H9 (cell line): ENCODE measurements at regions not wholly inside any gene's neighbourhood (a gene's known extent, or its start where the extent isn't known, plus 50 kb on each side); places are given as distances from the start of the nearest gene placed in this dataset.

Experiments
- DNase-seq: peaks from one replicate; pipeline ENCODE4 v3.0.0-alpha.2; 2017
- H2AFZ ChIP-seq: one replicate; pipeline ENCODE4 v1.6.1; 2013; ENCODE audit warnings: mild to moderate bottlenecking, low read length, control low read depth, moderate library complexity
- H2AK5ac ChIP-seq: 2 replicates; pipeline ENCODE4 v1.6.1; 2013; ENCODE audit warnings: low read length, control low read depth, mixed read lengths; ENCODE audit not compliant: insufficient read length
- H2BK120ac ChIP-seq: one replicate; pipeline ENCODE4 v1.6.1; 2013; ENCODE audit warnings: low read depth, mild to moderate bottlenecking, low read length, control low read depth, inconsistent platforms; ENCODE audit not compliant: poor library complexity, severe bottlenecking
- H2BK12ac ChIP-seq: 2 replicates; pipeline ENCODE4 v1.6.1; 2013; ENCODE audit warnings: low read length, control low read depth, mixed read lengths, low read depth; ENCODE audit not compliant: insufficient read length
- H2BK15ac ChIP-seq: 2 replicates; pipeline ENCODE4 v1.6.1; 2013; ENCODE audit warnings: low read depth, low read length, control low read depth
- H2BK20ac ChIP-seq: one replicate; pipeline ENCODE4 v1.6.1; 2013; ENCODE audit warnings: low read depth, mild to moderate bottlenecking, low read length, control low read depth, inconsistent platforms; ENCODE audit not compliant: poor library complexity, severe bottlenecking
- H2BK5ac ChIP-seq: 2 replicates; pipeline ENCODE4 v1.6.1; 2013; ENCODE audit warnings: low read length, control low read depth, mixed read lengths; ENCODE audit not compliant: insufficient read length
- H3K14ac ChIP-seq: 2 replicates; pipeline ENCODE4 v1.6.1; 2013; ENCODE audit warnings: low read length, control low read depth; ENCODE audit not compliant: insufficient read depth
- H3K18ac ChIP-seq: 2 replicates; pipeline ENCODE4 v1.6.1; 2013; ENCODE audit warnings: low read depth, mild to moderate bottlenecking, mixed read lengths, low read length, control low read depth; ENCODE audit not compliant: insufficient read length
- H3K23ac ChIP-seq: 2 replicates; pipeline ENCODE4 v1.6.1; 2013; ENCODE audit warnings: low read length, control low read depth, mixed read lengths, low read depth; ENCODE audit not compliant: insufficient read length
- H3K23me2 ChIP-seq: 2 replicates; pipeline ENCODE4 v1.6.1; 2013; ENCODE audit warnings: low read depth, mild to moderate bottlenecking, mixed read lengths, low read length, control low read depth; ENCODE audit not compliant: insufficient read length, poor library complexity, severe bottlenecking
- H3K27ac ChIP-seq: 2 replicates; pipeline ENCODE4 v1.5.1; 2013; ENCODE audit warnings: low read length, control low read depth, mixed read lengths, low read depth; ENCODE audit not compliant: insufficient read length
- H3K27me3 ChIP-seq: 2 replicates; pipeline ENCODE4 v1.6.1; 2013; ENCODE audit warnings: low read length, control low read depth, inconsistent platforms; ENCODE audit not compliant: insufficient read depth
- H3K4ac ChIP-seq: 2 replicates; pipeline ENCODE4 v1.6.1; 2013; ENCODE audit warnings: low read depth, mild to moderate bottlenecking, control low read depth, inconsistent platforms, low read length, moderate library complexity
- H3K4me1 ChIP-seq: 2 replicates; pipeline ENCODE4 v1.6.1; 2013; ENCODE audit warnings: low read length, control low read depth, inconsistent platforms; ENCODE audit not compliant: insufficient read depth
- H3K4me2 ChIP-seq: 2 replicates; pipeline ENCODE4 v1.6.1; 2013; ENCODE audit warnings: low read length, control low read depth, mixed read lengths; ENCODE audit not compliant: insufficient read length, insufficient read depth
- H3K56ac ChIP-seq: 2 replicates; pipeline ENCODE4 v1.6.1; 2013; ENCODE audit warnings: low read depth, mild to moderate bottlenecking, mixed read lengths, low read length, control low read depth; ENCODE audit not compliant: insufficient read length
- H3K79me1 ChIP-seq: 2 replicates; pipeline ENCODE4 v1.6.1; 2013; ENCODE audit warnings: low read depth, mild to moderate bottlenecking, moderate library complexity, low read length, control low read depth, inconsistent platforms; ENCODE audit not compliant: insufficient read depth, poor library complexity, severe bottlenecking
- H3K79me2 ChIP-seq: 2 replicates; pipeline ENCODE4 v1.6.1; 2013; ENCODE audit warnings: low read length, control low read depth, inconsistent platforms; ENCODE audit not compliant: insufficient read depth
- H3K9ac ChIP-seq: 2 replicates; pipeline ENCODE4 v1.6.1; 2013; ENCODE audit warnings: low read length, control low read depth, mixed read lengths; ENCODE audit not compliant: insufficient read length; ENCODE audit errors: extremely low read depth
- H3K9me3 ChIP-seq: one replicate; pipeline ENCODE4 v1.6.1; 2013; ENCODE audit warnings: low read depth, low read length, inconsistent platforms; ENCODE audit not compliant: control insufficient read depth
- H3T11ph ChIP-seq: one replicate; pipeline ENCODE4 v1.6.1; 2013; ENCODE audit warnings: mild to moderate bottlenecking, low read length, control low read depth, inconsistent platforms
- H4K20me1 ChIP-seq: one replicate; pipeline ENCODE4 v1.6.1; 2013; ENCODE audit not compliant: control insufficient read depth, insufficient read length, insufficient read depth
- H4K5ac ChIP-seq: 2 replicates; pipeline ENCODE4 v1.6.1; 2013; ENCODE audit warnings: low read depth, mild to moderate bottlenecking, mixed read lengths, low read length, control low read depth; ENCODE audit not compliant: insufficient read length
- H4K8ac ChIP-seq: replicated peaks from 2 replicates; pipeline ENCODE4 v1.6.1; 2013; ENCODE audit warnings: low read length, control low read depth, mixed read lengths, low read depth; ENCODE audit not compliant: insufficient read length
- H4K91ac ChIP-seq: 2 replicates; pipeline ENCODE4 v1.6.1; 2013; ENCODE audit warnings: low read depth, mild to moderate bottlenecking, moderate library complexity, mixed read lengths, low read length, control low read depth; ENCODE audit not compliant: insufficient read length
- H3K27ac Mint-ChIP-seq, 3 experiments: 2 replicates in 2 of 3; 3 replicates in 1 of 3; pipeline ENCODE4 v1.8.0; 2020 to 2021; ENCODE audit warnings: mixed read lengths in 3 of 3, mild to moderate bottlenecking in 1 of 3, moderate library complexity in 1 of 3
- H3K27me3 Mint-ChIP-seq: 2 replicates; pipeline ENCODE4 v1.8.0; 2021; ENCODE audit warnings: low read depth, mild to moderate bottlenecking, moderate library complexity, mixed read lengths
- H3K36me3 Mint-ChIP-seq, 3 experiments: 2 replicates in 2 of 3; 3 replicates in 1 of 3; pipeline ENCODE4 v1.8.0; 2020 to 2021; ENCODE audit warnings: low read depth in 3 of 3, mixed read lengths in 3 of 3; ENCODE audit not compliant: insufficient read depth in 1 of 3
- H3K4me1 Mint-ChIP-seq, 2 experiments: 2 replicates each; pipeline ENCODE4 v1.8.0; 2020; ENCODE audit warnings: mixed read lengths in 2 of 2
- H3K4me3 Mint-ChIP-seq, 2 experiments: 2 replicates in 1 of 2; 3 replicates in 1 of 2; pipeline ENCODE4 v1.8.0; 2020 to 2021; ENCODE audit warnings: mild to moderate bottlenecking in 2 of 2, mixed read lengths in 2 of 2, moderate library complexity in 1 of 2
- H3K9me3 Mint-ChIP-seq, 2 experiments: 2 replicates in 1 of 2; 3 replicates in 1 of 2; pipeline ENCODE4 v1.8.0; 2020; ENCODE audit warnings: mild to moderate bottlenecking in 2 of 2, mixed read lengths in 2 of 2, moderate library complexity in 1 of 2
- WGBS: extraction: QIAGEN DNeasy Blood & Tissue Kit; methylation state at CpG from one replicate; pipeline ENCODE4 v1.1.7; 2013; ENCODE audit warnings: missing lambda C conversion rate, low lambda C conversion rate, mixed read lengths; ENCODE audit not compliant: insufficient read length; ENCODE audit errors: extremely low coverage; 5-methylcytosine and 5-hydroxymethylcytosine counted together
- TF ChIP-seq, protein P1 (sequence below): fragments of 200-600 bp; sonication (generic); conservative IDR thresholded peaks from 3 replicates; pipeline ENCODE4 v1.8.0; 2021; ENCODE audit warnings: antibody characterized with exemption, mild to moderate bottlenecking

DNA sequence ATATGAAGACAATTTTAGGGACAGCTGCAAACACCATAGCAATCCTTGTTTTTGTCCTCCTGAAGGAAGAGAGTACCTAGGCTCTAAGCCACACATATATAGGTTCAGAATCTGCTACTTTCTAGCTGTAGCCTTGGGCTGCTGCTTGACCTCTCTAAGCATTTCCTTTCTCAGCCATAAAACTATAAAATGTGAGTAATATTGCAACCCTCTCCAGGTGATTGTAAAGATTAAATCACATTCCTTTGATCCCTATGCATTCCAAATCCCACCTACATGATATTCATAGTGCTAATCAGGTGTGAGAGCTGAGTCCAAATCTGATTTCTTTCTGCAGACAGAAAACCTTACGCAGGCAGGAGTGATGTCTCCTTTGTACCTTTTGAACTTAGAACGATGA lies 913.5 kb downstream of the VRK1 start:
- no peaks in the 10 kb centered on the region for H3K9me3 Mint-ChIP-seq
- Histone ChIP-seq H4K5ac (no peak overlapping the region), H2BK5ac (no peak overlapping the region), H4K20me1 (no peaks in the 10 kb centered on the region), H3K27ac (no peak overlapping the region), H3K14ac (no peak overlapping the region), H3K18ac (no peak overlapping the region), H2BK12ac (no peak overlapping the region), H2AFZ (no peak overlapping the region), H3K56ac (no peak overlapping the region), H2BK15ac (no peak overlapping the region), H3K23me2 (no peaks in the 10 kb centered on the region), H3K4me2 (no peak overlapping the region), H3K4me1 (no peaks in the 10 kb centered on the region), H3K9ac (no peak overlapping the region), H4K8ac (no peak overlapping the region), H4K91ac (no peak overlapping the region), H3K23ac (no peak overlapping the region), H2BK120ac (no peak overlapping the region), H3K27me3 (no peaks in the 10 kb centered on the region), H3T11ph (no peak overlapping the region), H3K79me1 (no peaks in the 10 kb centered on the region), H3K79me2 (no peaks in the 10 kb centered on the region), H3K4ac (no peak overlapping the region), H2AK5ac (no peak overlapping the region), H3K9me3 (no peaks in the 10 kb centered on the region), H2BK20ac (no peak overlapping the region)
- no peak for DNase-seq
- WGBS = no CpG with 5 or more reads among the region's 2 CpGs
- no peak overlapping the region for H3K27ac Mint-ChIP-seq
- no peak overlapping the region for H3K4me3 Mint-ChIP-seq
- H3K36me3 Mint-ChIP-seq = no peaks in the 10 kb centered on the region
- H3K27me3 Mint-ChIP-seq = no peaks in the 10 kb centered on the region; the same call in 1 of the 2 replicates
- peaks cover 12 to 16% of the 10 kb centered on the region in 2 experiments for H3K4me1 Mint-ChIP-seq
- TF ChIP-seq, protein P1, sequence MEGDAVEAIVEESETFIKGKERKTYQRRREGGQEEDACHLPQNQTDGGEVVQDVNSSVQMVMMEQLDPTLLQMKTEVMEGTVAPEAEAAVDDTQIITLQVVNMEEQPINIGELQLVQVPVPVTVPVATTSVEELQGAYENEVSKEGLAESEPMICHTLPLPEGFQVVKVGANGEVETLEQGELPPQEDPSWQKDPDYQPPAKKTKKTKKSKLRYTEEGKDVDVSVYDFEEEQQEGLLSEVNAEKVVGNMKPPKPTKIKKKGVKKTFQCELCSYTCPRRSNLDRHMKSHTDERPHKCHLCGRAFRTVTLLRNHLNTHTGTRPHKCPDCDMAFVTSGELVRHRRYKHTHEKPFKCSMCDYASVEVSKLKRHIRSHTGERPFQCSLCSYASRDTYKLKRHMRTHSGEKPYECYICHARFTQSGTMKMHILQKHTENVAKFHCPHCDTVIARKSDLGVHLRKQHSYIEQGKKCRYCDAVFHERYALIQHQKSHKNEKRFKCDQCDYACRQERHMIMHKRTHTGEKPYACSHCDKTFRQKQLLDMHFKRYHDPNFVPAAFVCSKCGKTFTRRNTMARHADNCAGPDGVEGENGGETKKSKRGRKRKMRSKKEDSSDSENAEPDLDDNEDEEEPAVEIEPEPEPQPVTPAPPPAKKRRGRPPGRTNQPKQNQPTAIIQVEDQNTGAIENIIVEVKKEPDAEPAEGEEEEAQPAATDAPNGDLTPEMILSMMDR = no peak
